Stimulated activated naive CD8-positive, alpha-beta T cell treated with anti-CD3 and anti-CD28 coated beads, Interleukin-15, Interleukin-2, amounts not matched to agents 100 ng/mL and 50 ng/mL, for 24 hours (primary cell): ENCODE measurements at regions not wholly inside any gene's neighbourhood (a gene's known extent, or its start where the extent isn't known, plus 50 kb on each side); places are given as distances from the start of the nearest gene placed in this dataset.
"Not testable (repeated sequence)": the region's sequence is repeated elsewhere in the genome, so short reads cannot be mapped to it uniquely, and the experiment has no call there.

Experiments used
- H3K27ac Mint-ChIP-seq: one replicate; pipeline ENCODE4 v1.8.0; 2021; ENCODE audit warnings: mild to moderate bottlenecking, mixed read lengths
- H3K27me3 Mint-ChIP-seq: one replicate; pipeline ENCODE4 v1.8.0; 2021; ENCODE audit warnings: mixed read lengths
- H3K36me3 Mint-ChIP-seq: one replicate; pipeline ENCODE4 v1.8.0; 2021; ENCODE audit warnings: low read depth, mixed read lengths
- H3K4me1 Mint-ChIP-seq: one replicate; pipeline ENCODE4 v1.8.0; 2021; ENCODE audit warnings: low read depth, mixed read lengths
- H3K4me3 Mint-ChIP-seq: one replicate; pipeline ENCODE4 v1.8.0; 2021; ENCODE audit warnings: mild to moderate bottlenecking, mixed read lengths
- H3K9me3 Mint-ChIP-seq: one replicate; pipeline ENCODE4 v1.8.0; 2021; ENCODE audit warnings: mixed read lengths

GRCh38 chr12:25692115-25693035 lies 139.3 kb upstream of the LMNTD1 start:
- H3K27ac Mint-ChIP-seq = no peak overlapping the region
- peaks cover 3% of the 10 kb centered on the region for H3K9me3 Mint-ChIP-seq

DNA sequence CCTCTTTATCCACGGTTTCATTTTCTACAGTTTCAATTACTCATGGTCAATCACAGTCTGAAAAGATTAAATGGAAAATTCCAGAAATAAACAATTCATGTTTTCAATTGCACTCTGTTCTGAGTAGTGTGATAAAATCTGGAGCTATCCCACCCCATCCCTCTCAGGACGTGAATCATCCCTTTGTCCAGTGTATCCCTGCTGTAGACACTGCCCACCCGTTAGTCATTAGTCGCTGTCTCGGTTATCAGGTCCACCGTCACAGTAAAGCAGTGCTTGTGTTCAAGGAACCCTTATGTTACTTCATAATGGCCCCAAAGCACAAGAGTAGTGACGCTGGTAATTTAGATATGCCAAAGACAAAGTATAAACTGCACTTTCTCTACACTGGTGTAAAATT lies 141.0 kb upstream of the LMNTD1 start:
- H3K4me1 Mint-ChIP-seq = no peaks in the 10 kb centered on the region
- H3K9me3 Mint-ChIP-seq = no peaks in the 10 kb centered on the region
- peaks cover 6% of the 10 kb centered on the region for H3K27me3 Mint-ChIP-seq

More at GRCh38 chr12:25692115-25693035, 139.3 kb upstream of the LMNTD1 start:
- peaks cover 6% of the 10 kb centered on the region for H3K27me3 Mint-ChIP-seq
- H3K4me3 Mint-ChIP-seq = no peak overlapping the region
- H3K36me3 Mint-ChIP-seq = no peaks in the 10 kb centered on the region
- no peaks in the 10 kb centered on the region for H3K4me1 Mint-ChIP-seq

GRCh38 chr12:25695574-25695973 lies 142.5 kb upstream of the LMNTD1 start:
- Mint-ChIP-seq H3K4me1 (no peaks in the 10 kb centered on the region), H3K27me3 (peaks cover 6% of the 10 kb centered on the region)

More for the DNA sequence above, 141.0 kb upstream of the LMNTD1 start:
- Mint-ChIP-seq H3K4me3 (no peak overlapping the region), H3K27ac (no peak overlapping the region), H3K36me3 (no peaks in the 10 kb centered on the region)

DNA sequence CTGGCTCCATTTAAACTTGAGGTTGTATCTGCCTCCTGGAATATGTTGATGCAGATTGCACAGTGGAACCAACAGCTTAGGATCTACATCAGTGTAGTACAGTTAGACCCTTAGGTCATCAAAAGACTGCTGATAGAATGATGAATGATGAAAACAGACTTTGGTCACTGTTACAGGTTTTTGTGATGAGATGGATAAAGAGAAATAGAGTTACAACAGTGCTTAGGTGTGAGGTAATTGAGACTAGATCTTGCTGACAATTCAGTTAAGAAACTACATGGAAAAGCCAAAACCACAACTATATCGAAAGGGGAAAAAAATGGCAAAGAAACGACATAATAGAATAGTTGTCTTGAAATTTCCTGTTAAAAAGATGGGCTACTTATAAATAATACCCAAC lies 145.7 kb upstream of the LMNTD1 start:
- peaks cover 12% of the 10 kb centered on the region for H3K9me3 Mint-ChIP-seq
- no peaks in the 10 kb centered on the region for H3K36me3 Mint-ChIP-seq
- no peak overlapping the region for H3K27ac Mint-ChIP-seq
- H3K27me3 Mint-ChIP-seq = peaks cover 6% of the 10 kb centered on the region
- H3K4me3 Mint-ChIP-seq = no peak overlapping the region
- no peaks in the 10 kb centered on the region for H3K4me1 Mint-ChIP-seq

More at GRCh38 chr12:25695574-25695973, 142.5 kb upstream of the LMNTD1 start:
- Mint-ChIP-seq H3K36me3 (no peaks in the 10 kb centered on the region), H3K9me3 (no peaks in the 10 kb centered on the region), H3K27ac (no peak overlapping the region), H3K4me3 (no peak overlapping the region)

- Mint-ChIP-seq H3K36me3 (no peaks in the 10 kb centered on the region), H3K4me1 (no peaks in the 10 kb centered on the region), H3K9me3 (peaks cover 12% of the 10 kb centered on the region), H3K27me3 (peaks cover 1% of the 10 kb centered on the region), H3K27ac (no peak overlapping the region), H3K4me3 (no peak overlapping the region)
Observed at GRCh38 chr12:25699454-25699853, 146.4 kb upstream of the LMNTD1 start.

GRCh38 chr12:25701290-25701689 lies 148.2 kb upstream of the LMNTD1 start:
- H3K9me3 Mint-ChIP-seq = peaks cover 12% of the 10 kb centered on the region
- no peak overlapping the region for H3K4me3 Mint-ChIP-seq
- H3K4me1 Mint-ChIP-seq = no peaks in the 10 kb centered on the region
- no peaks in the 10 kb centered on the region for H3K36me3 Mint-ChIP-seq
- no peak overlapping the region for H3K27ac Mint-ChIP-seq
- no peaks in the 10 kb centered on the region for H3K27me3 Mint-ChIP-seq

DNA sequence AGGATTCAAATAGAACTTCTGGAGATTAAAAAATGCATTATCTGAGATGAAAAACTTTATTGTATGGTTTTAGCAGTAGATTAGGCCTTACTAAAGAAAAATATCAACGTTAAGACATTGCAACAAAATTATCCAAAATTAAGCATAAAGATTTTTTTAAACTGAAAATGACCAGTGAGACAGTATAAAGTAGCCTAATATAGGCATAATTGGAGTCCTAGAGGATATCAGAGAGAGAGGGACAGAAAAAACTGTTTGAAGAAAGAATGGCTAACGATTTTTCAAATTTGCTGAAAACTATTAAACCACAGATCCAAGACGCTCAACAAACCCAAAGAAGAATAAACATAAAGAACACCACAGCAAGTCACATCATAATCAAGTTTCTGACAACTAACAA lies 149.5 kb upstream of the LMNTD1 start:
- no peaks in the 10 kb centered on the region for H3K4me1 Mint-ChIP-seq
- peaks cover 17% of the 10 kb centered on the region for H3K9me3 Mint-ChIP-seq

GRCh38 chr12:25705261-25705660 lies 152.2 kb upstream of the LMNTD1 start:
- H3K27ac Mint-ChIP-seq = no peak overlapping the region
- H3K4me3 Mint-ChIP-seq = no peak overlapping the region
- no peaks in the 10 kb centered on the region for H3K4me1 Mint-ChIP-seq
- peaks cover 24% of the 10 kb centered on the region for H3K9me3 Mint-ChIP-seq
- H3K36me3 Mint-ChIP-seq = peaks cover 3% of the 10 kb centered on the region
- H3K27me3 Mint-ChIP-seq = no peaks in the 10 kb centered on the region

More for the DNA sequence above, 149.5 kb upstream of the LMNTD1 start:
- Mint-ChIP-seq H3K27ac (no peak overlapping the region), H3K36me3 (peaks cover 3% of the 10 kb centered on the region), H3K4me3 (no peak overlapping the region), H3K27me3 (no peaks in the 10 kb centered on the region)

DNA sequence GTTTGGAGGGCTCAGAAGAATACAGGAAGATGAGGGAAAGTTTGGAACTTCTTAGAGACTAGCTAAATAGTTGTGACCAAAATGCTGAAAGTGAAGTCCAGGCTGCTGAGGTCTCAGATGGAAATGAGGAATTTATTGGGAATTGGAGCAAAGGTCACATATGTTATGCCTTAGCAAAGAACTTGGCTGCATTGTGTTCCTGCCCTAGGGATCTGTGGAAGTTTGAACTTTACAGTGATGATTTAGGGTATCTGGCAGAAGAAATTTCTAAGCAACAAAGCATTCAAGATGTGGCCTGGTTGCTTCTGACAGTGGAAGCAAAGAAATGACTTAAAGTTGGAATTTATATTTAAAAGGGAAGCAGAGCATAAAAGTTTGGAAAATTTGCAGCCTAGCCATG lies 153.6 kb upstream of the LMNTD1 start:
- H3K27me3 Mint-ChIP-seq = not testable (repeated sequence)

DNA sequence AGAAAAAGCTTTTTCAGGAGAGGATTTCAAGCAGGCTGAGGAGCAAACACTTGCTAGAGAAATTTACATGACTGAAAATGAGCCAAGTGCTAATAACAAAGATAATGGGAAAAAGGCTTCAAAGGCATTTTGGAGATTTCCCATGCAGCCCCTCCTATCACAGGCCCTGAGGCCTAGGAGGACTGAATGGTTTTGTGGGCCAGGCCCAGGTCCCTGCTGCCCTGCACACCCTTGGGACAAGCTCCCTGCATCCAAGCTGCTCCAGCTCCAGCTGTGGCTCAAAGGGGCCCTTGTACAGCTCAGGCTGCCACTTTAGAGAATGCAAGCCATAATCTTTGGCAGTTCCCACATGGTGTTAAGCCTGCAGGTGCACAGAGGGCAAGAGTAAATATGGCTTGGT lies 154.0 kb upstream of the LMNTD1 start:
- Mint-ChIP-seq H3K27me3 (no peaks in the 10 kb centered on the region), H3K4me3 (no peak overlapping the region), H3K4me1 (no peaks in the 10 kb centered on the region), H3K9me3 (peaks cover 17% of the 10 kb centered on the region), H3K36me3 (peaks cover 3% of the 10 kb centered on the region), H3K27ac (no peak overlapping the region)

More for the DNA sequence above, 153.6 kb upstream of the LMNTD1 start:
- not testable (repeated sequence) for H3K27ac Mint-ChIP-seq, H3K4me1 Mint-ChIP-seq, H3K4me3 Mint-ChIP-seq, H3K36me3 Mint-ChIP-seq
- H3K9me3 Mint-ChIP-seq = peaks cover 20% of the 10 kb centered on the region

DNA sequence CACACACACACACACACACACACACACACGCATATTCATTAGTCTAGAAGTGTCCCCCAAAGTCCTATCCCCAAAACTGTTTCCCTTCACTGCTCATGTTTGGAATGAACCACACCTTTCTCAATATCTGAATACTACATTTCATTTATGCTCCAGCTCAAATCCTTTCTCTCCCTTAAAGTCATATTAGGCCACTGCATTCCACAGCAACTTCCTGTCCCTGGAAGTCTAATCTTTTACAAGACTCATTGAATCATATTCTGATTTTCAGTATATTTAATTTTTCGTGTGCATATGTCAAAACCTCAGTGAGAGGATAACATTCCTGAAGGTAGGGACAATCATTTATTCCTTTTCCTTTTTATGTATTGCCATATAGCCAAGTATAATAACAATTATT lies 155.6 kb upstream of the LMNTD1 start:
- Mint-ChIP-seq H3K36me3 (peaks cover 3% of the 10 kb centered on the region), H3K9me3 (peaks cover 12% of the 10 kb centered on the region), H3K27ac (no peak overlapping the region), H3K4me3 (no peak overlapping the region), H3K27me3 (no peaks in the 10 kb centered on the region), H3K4me1 (no peaks in the 10 kb centered on the region)

DNA sequence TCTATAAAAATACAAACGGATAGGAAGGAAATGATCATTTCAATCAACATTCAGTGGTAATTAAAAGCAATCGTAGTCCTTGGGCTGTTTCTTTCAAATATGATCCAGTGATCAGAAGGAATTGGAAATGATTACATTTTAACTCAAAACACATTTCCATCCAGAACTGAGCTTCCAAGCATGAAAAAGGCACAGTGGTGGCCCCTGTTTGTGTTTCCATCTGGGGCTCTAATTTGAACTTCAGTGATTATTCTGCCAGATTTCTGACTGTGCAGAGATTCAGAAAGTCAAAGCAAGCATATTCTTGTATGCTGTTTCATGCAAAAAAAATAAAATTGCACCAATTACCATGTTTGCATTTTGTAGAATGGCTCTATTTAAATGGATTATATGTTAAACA lies 157.0 kb upstream of the LMNTD1 start:
- H3K4me3 Mint-ChIP-seq = no peak overlapping the region
- peaks cover 3% of the 10 kb centered on the region for H3K36me3 Mint-ChIP-seq
- H3K4me1 Mint-ChIP-seq = no peaks in the 10 kb centered on the region
- H3K9me3 Mint-ChIP-seq = peaks cover 12% of the 10 kb centered on the region
- no peaks in the 10 kb centered on the region for H3K27me3 Mint-ChIP-seq
- no peak overlapping the region for H3K27ac Mint-ChIP-seq

- H3K36me3 Mint-ChIP-seq, H3K27ac Mint-ChIP-seq, H3K27me3 Mint-ChIP-seq, H3K4me1 Mint-ChIP-seq, H3K4me3 Mint-ChIP-seq: not testable (repeated sequence)
- H3K9me3 Mint-ChIP-seq = peaks cover 12% of the 10 kb centered on the region
Observed at GRCh38 chr12:25710938-25711605, 158.0 kb upstream of the LMNTD1 start.

GRCh38 chr12:25712169-25712568 lies 159.1 kb upstream of the LMNTD1 start:
- Mint-ChIP-seq H3K9me3 (peaks cover 7% of the 10 kb centered on the region), H3K27me3 (no peaks in the 10 kb centered on the region), H3K36me3 (no peaks in the 10 kb centered on the region), H3K4me3 (no peak overlapping the region), H3K27ac (no peak overlapping the region), H3K4me1 (no peaks in the 10 kb centered on the region)

DNA sequence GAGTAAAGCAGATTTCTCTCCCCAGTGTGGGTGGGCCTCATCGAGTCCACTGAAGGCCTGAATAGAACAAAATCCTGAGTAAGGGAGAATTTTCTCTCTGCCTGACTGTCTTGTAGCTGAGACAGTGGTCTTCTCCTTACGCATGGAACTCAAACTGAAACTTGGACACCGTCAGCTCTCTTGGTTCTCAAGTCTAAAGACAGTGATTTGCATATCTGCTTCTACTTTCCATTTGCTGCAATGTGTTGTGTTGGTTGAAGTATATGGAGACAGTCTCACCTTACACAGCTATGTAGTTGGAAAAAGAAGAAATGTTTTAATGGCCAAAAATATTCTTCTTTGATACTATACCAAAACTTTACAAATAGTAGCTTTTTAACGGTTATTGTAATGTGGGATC lies 160.2 kb upstream of the LMNTD1 start:
- Mint-ChIP-seq H3K9me3 (peaks cover 5% of the 10 kb centered on the region), H3K36me3 (no peaks in the 10 kb centered on the region), H3K27me3 (no peaks in the 10 kb centered on the region), H3K27ac (no peak overlapping the region), H3K4me1 (no peaks in the 10 kb centered on the region), H3K4me3 (no peak overlapping the region)
